Gastroesophageal sphincter (tissue), 4 donors: ENCODE measurements at regions not wholly inside any gene's neighbourhood (a gene's known extent, or its start where the extent isn't known, plus 50 kb on each side); places are given as distances from the start of the nearest gene placed in this dataset.

Source experiments
- ATAC-seq: fragments of 150-250 bp; one replicate; pipeline ENCODE4 v1.9.1; 2016; ENCODE audit warnings: mild to moderate bottlenecking, moderate library complexity
- H3K27ac ChIP-seq, 4 donors: fragments of 200-600 bp; sonication (generic) in 3 of 4; 1 replicate in 3 of 4; 2 replicates in 1 of 4; pipeline ENCODE4 v1.5.1; 2016 to 2019
- H3K27me3 ChIP-seq: fragments of 200-600 bp; sonication (generic); one replicate; pipeline ENCODE4 v1.5.1; 2019
- H3K36me3 ChIP-seq, 2 donors: fragments of 200-600 bp; sonication (generic); one replicate each; pipeline ENCODE4 v1.5.1; 2019; ENCODE audit warnings: control low read depth in 1 of 2
- H3K4me1 ChIP-seq, 3 donors: fragments of 200-600 bp; sonication (generic); 1 replicate in 2 of 3; 2 replicates in 1 of 3; pipeline ENCODE4 v1.5.1; 2016 to 2019; ENCODE audit warnings: control low read depth in 2 of 3
- H3K4me3 ChIP-seq, 2 donors: fragments of 200-600 bp; sonication (generic); one replicate each; pipeline ENCODE4 v1.5.1; 2019; ENCODE audit warnings: mild to moderate bottlenecking in 1 of 2, moderate library complexity in 1 of 2
- H3K9me3 ChIP-seq, 3 donors: fragments of 200-600 bp; sonication (generic); one replicate each; pipeline ENCODE4 v1.5.1; 2017 to 2019; ENCODE audit warnings: control low read depth in 2 of 3
- CTCF ChIP-seq, 4 experiments: fragments of 200-600 bp in 2 of 4; fragments of 450-650 bp in 2 of 4; sonication (generic) in 1 of 4; IDR thresholded peaks; one replicate each; pipeline ENCODE4 v1.5.1; 2017 to 2019; ENCODE audit warnings: antibody characterized with exemption in 4 of 4, mild to moderate bottlenecking in 2 of 4, moderate library complexity in 2 of 4
- EP300 ChIP-seq: sonication (generic); formaldehyde crosslinking; IDR thresholded peaks from one replicate; pipeline ENCODE4 v1.6.1; 2017; ENCODE audit warnings: antibody characterized with exemption, mild to moderate bottlenecking
- POLR2A ChIP-seq, 2 donors: fragments of 450-650 bp; IDR thresholded peaks; one replicate each; pipeline ENCODE4 v1.6.1; 2017; ENCODE audit warnings: antibody characterized with exemption in 2 of 2, mild to moderate bottlenecking in 2 of 2, moderate library complexity in 1 of 2
- POLR2AphosphoS5 ChIP-seq: sonication (generic); formaldehyde crosslinking; IDR thresholded peaks from one replicate; pipeline ENCODE4 v1.6.1; 2017; ENCODE audit warnings: antibody characterized with exemption
- WGBS, 2 donors: methylation state at CpG; one replicate each; pipeline ENCODE4 v1.1.5; 2018; ENCODE audit warnings: low coverage in 1 of 2; 5-methylcytosine and 5-hydroxymethylcytosine counted together

GRCh38 chr18:78230911-78231310, 748.7 kb upstream of the SALL3 start:
- Histone ChIP-seq H3K36me3 (no peaks in the 10 kb centered on the region), H3K27ac (no peak overlapping the region), H3K4me3 (no peak overlapping the region), H3K4me1 (no peaks in the 10 kb centered on the region), H3K9me3 (no peaks in the 10 kb centered on the region), H3K27me3 (peaks cover 23% of the 10 kb centered on the region)
- no peak for ATAC-seq
- TF ChIP-seq POLR2A (IDR thresholded peaks at IDR 0.05), result no peak
- no peak for TF ChIP-seq POLR2AphosphoS5
- no peak for TF ChIP-seq CTCF (IDR thresholded peaks at IDR 0.05)
- TF ChIP-seq EP300, result no peak
- 44 to 69% methylated on average over 3 of the region's 4 CpGs for WGBS, 2 donors

- TF ChIP-seq CTCF (IDR thresholded peaks at IDR 0.05) (no peak), POLR2AphosphoS5 (no peak), EP300 (no peak)
- H3K27ac ChIP-seq, result no peak overlapping the region
- no peak for ATAC-seq
- H3K27me3 ChIP-seq, result peaks cover 18% of the 10 kb centered on the region
- WGBS, 2 donors, result 33 to 80% methylated on average over 1 of the region's 11 CpGs
- H3K4me1 ChIP-seq, result no peaks in the 10 kb centered on the region
- no peak overlapping the region for H3K4me3 ChIP-seq
- H3K9me3 ChIP-seq, result no peaks in the 10 kb centered on the region
- no peaks in the 10 kb centered on the region for H3K36me3 ChIP-seq
These were observed 747.4 kb upstream of the SALL3 start for GRCh38 chr18:78232196-78232595.

GRCh38 chr18:78237864-78238263, 741.8 kb upstream of the SALL3 start:
- no peaks in the 10 kb centered on the region for H3K4me1 ChIP-seq
- no peaks in the 10 kb centered on the region for H3K36me3 ChIP-seq
- 92 to 100% methylated on average over 2 to 12 of the region's 12 CpGs for WGBS, 2 donors
- peaks cover under 1% of the 10 kb centered on the region for H3K27me3 ChIP-seq
- no peak for ATAC-seq
- H3K4me3 ChIP-seq, result no peak overlapping the region
- H3K27ac ChIP-seq, result no peak overlapping the region
- TF ChIP-seq EP300, result no peak
- no peak for TF ChIP-seq POLR2A (IDR thresholded peaks at IDR 0.05)
- no peak for TF ChIP-seq CTCF (IDR thresholded peaks at IDR 0.05)
- TF ChIP-seq POLR2AphosphoS5, result no peak
- no peaks in the 10 kb centered on the region for H3K9me3 ChIP-seq

- no peak overlapping the region for H3K4me3 ChIP-seq
- no peaks in the 10 kb centered on the region for H3K27me3 ChIP-seq
- no peak for ATAC-seq
- no peaks in the 10 kb centered on the region for H3K4me1 ChIP-seq
- no peak overlapping the region for H3K27ac ChIP-seq
- TF ChIP-seq POLR2AphosphoS5, result no peak
- no peak for TF ChIP-seq EP300
- no peak for TF ChIP-seq POLR2A (IDR thresholded peaks at IDR 0.05)
- TF ChIP-seq CTCF (IDR thresholded peaks at IDR 0.05), result no peak
- H3K9me3 ChIP-seq, result no peaks in the 10 kb centered on the region
- WGBS, 2 donors, result 87 to 100% methylated on average over 1 to 7 of the region's 46 CpGs
- H3K36me3 ChIP-seq, result no peaks in the 10 kb centered on the region
These were observed 741.1 kb upstream of the SALL3 start for GRCh38 chr18:78238404-78239089.

GRCh38 chr18:78239090-78239457, 740.5 kb upstream of the SALL3 start:
- Histone ChIP-seq H3K27me3 (no peaks in the 10 kb centered on the region), H3K9me3 (no peaks in the 10 kb centered on the region), H3K4me3 (no peak overlapping the region), H3K27ac (no peak overlapping the region), H3K36me3 (no peaks in the 10 kb centered on the region), H3K4me1 (no peaks in the 10 kb centered on the region)
- WGBS, 2 donors, result 86% methylated on average over 6 of the region's 17 CpGs; no CpG with 5 or more reads in 1 of the 2 donors
- TF ChIP-seq POLR2AphosphoS5, result no peak
- no peak for TF ChIP-seq POLR2A (IDR thresholded peaks at IDR 0.05)
- no peak for TF ChIP-seq EP300
- no peak for TF ChIP-seq CTCF (IDR thresholded peaks at IDR 0.05)
- no peak for ATAC-seq
